ENCODE measurements at regions not wholly inside any gene's neighbourhood (a gene's known extent, or its start where the extent isn't known, plus 50 kb on each side); places are given as distances from the start of the nearest gene placed in this dataset.
"Not testable (repeated sequence)": the region's sequence is repeated elsewhere in the genome, so short reads cannot be mapped to it uniquely, and the experiment has no call there.

GRCh38 chr1:95167503-95167902 is 50.3 kb downstream of the TLCD4 start:
- H3K27ac ChIP-seq (ENCODE audit: poor library complexity, severe bottlenecking); H3K27me3 ChIP-seq (ENCODE audit: insufficient read depth, poor library complexity, severe bottlenecking): not testable (repeated sequence)
- DNase-seq (ENCODE audit: low spot score), result peak; percentile 63

GRCh38 chr1:95168028-95168427 is 50.9 kb downstream of the TLCD4 start:
- H3K36me3 ChIP-seq (ENCODE audit: low read depth), result no peaks in the 10 kb centered on the region
- no peak for TF ChIP-seq CTCF (IDR thresholded peaks at IDR 0.05; ENCODE audit: poor library complexity, severe bottlenecking)
- H3K4me3 ChIP-seq (ENCODE audit: severe bottlenecking), result no peak overlapping the region
- no peak for DNase-seq (ENCODE audit: low spot score)
- H3K27ac ChIP-seq (ENCODE audit: poor library complexity, severe bottlenecking), result no peak overlapping the region
- H3K9me3 ChIP-seq (ENCODE audit: severe bottlenecking), result no peaks in the 10 kb centered on the region
- no peak for ATAC-seq (ENCODE audit: low read depth)
- H3K4me1 ChIP-seq (ENCODE audit: insufficient read depth, poor library complexity, severe bottlenecking), result peaks cover 18% of the 10 kb centered on the region
- H3K27me3 ChIP-seq (ENCODE audit: insufficient read depth, poor library complexity, severe bottlenecking), result no peaks in the 10 kb centered on the region

More at GRCh38 chr1:95167503-95167902, 50.3 kb downstream of the TLCD4 start:
- H3K4me1 ChIP-seq (ENCODE audit: insufficient read depth, poor library complexity, severe bottlenecking), result peaks cover 18% of the 10 kb centered on the region
- H3K4me3 ChIP-seq (ENCODE audit: severe bottlenecking); ATAC-seq (ENCODE audit: low read depth); H3K36me3 ChIP-seq (ENCODE audit: low read depth); H3K9me3 ChIP-seq (ENCODE audit: severe bottlenecking): not testable (repeated sequence)

- Histone ChIP-seq H3K27me3 (ENCODE audit: insufficient read depth, poor library complexity, severe bottlenecking) (no peaks in the 10 kb centered on the region), H3K4me3 (ENCODE audit: severe bottlenecking) (no peak overlapping the region), H3K9me3 (ENCODE audit: severe bottlenecking) (no peaks in the 10 kb centered on the region), H3K4me1 (ENCODE audit: insufficient read depth, poor library complexity, severe bottlenecking) (peaks cover 18% of the 10 kb centered on the region), H3K36me3 (ENCODE audit: low read depth) (no peaks in the 10 kb centered on the region), H3K27ac (ENCODE audit: poor library complexity, severe bottlenecking) (peak overlapping the region; percentile 15)
- ATAC-seq (ENCODE audit: low read depth) (no peak), DNase-seq (ENCODE audit: low spot score) (no peak)
- no peak for TF ChIP-seq CTCF (IDR thresholded peaks at IDR 0.05; ENCODE audit: poor library complexity, severe bottlenecking)
Observed at GRCh38 chr1:95168761-95169351, 51.7 kb downstream of the TLCD4 start.

GRCh38 chr1:95169548-95169947 is 52.4 kb downstream of the TLCD4 start:
- Histone ChIP-seq H3K9me3 (ENCODE audit: severe bottlenecking) (no peaks in the 10 kb centered on the region), H3K36me3 (ENCODE audit: low read depth) (no peaks in the 10 kb centered on the region), H3K4me3 (ENCODE audit: severe bottlenecking) (no peak overlapping the region), H3K27me3 (ENCODE audit: insufficient read depth, poor library complexity, severe bottlenecking) (no peaks in the 10 kb centered on the region), H3K4me1 (ENCODE audit: insufficient read depth, poor library complexity, severe bottlenecking) (peaks cover 18% of the 10 kb centered on the region), H3K27ac (ENCODE audit: poor library complexity, severe bottlenecking) (peak overlapping the region; percentile 15)
- TF ChIP-seq CTCF (IDR thresholded peaks at IDR 0.05; ENCODE audit: poor library complexity, severe bottlenecking), result no peak
- peak; percentile 100 for ATAC-seq (ENCODE audit: low read depth)
- no peak for DNase-seq (ENCODE audit: low spot score)

- Histone ChIP-seq H3K4me3 (ENCODE audit: severe bottlenecking) (no peak overlapping the region), H3K4me1 (ENCODE audit: insufficient read depth, poor library complexity, severe bottlenecking) (peaks cover 18% of the 10 kb centered on the region), H3K9me3 (ENCODE audit: severe bottlenecking) (no peaks in the 10 kb centered on the region), H3K27me3 (ENCODE audit: insufficient read depth, poor library complexity, severe bottlenecking) (no peaks in the 10 kb centered on the region), H3K36me3 (ENCODE audit: low read depth) (no peaks in the 10 kb centered on the region), H3K27ac (ENCODE audit: poor library complexity, severe bottlenecking) (no peak overlapping the region)
- no peak for TF ChIP-seq CTCF (IDR thresholded peaks at IDR 0.05; ENCODE audit: poor library complexity, severe bottlenecking)
- DNase-seq (ENCODE audit: low spot score), result no peak
- no peak for ATAC-seq (ENCODE audit: low read depth)
Observed at GRCh38 chr1:95171270-95172245, 54.4 kb downstream of the TLCD4 start.

Data from RWPE2 (cell line).